Body of pancreas (tissue), 4 donors: ENCODE measurements at regions not wholly inside any gene's neighbourhood (a gene's known extent, or its start where the extent isn't known, plus 50 kb on each side); places are given as distances from the start of the nearest gene placed in this dataset.

Source experiments
- CTCF ChIP-seq, 7 experiments: fragments of 450-650 bp in 4 of 7; fragments of 200-600 bp in 3 of 7; sonication (generic) in 3 of 7; IDR thresholded peaks; one replicate each; pipeline ENCODE4 v1.5.1; 2016 to 2019; ENCODE audit warnings: antibody characterized with exemption in 7 of 7
- POLR2A ChIP-seq, 3 donors: fragments of 450-650 bp; IDR thresholded peaks; one replicate each; pipeline ENCODE4 v1.6.1; 2016; ENCODE audit warnings: antibody characterized with exemption in 3 of 3, mild to moderate bottlenecking in 2 of 3

GRCh38 chr1:119225831-119226230 is 85.4 kb upstream of the WARS2 start:
- TF ChIP-seq CTCF (IDR thresholded peaks at IDR 0.05) (no peak), POLR2A (IDR thresholded peaks at IDR 0.05) (no peak)
